Osteoblast (primary cell): ENCODE measurements at regions not wholly inside any gene's neighbourhood (a gene's known extent, or its start where the extent isn't known, plus 50 kb on each side); places are given as distances from the start of the nearest gene placed in this dataset.
"Not testable (repeated sequence)": the region's sequence is repeated elsewhere in the genome, so short reads cannot be mapped to it uniquely, and the experiment has no call there.

Experiments
- DNase-seq: peaks from one replicate; pipeline ENCODE4 v3.0.0; 2011; ENCODE audit warnings: low spot score, mixed read lengths; ENCODE audit not compliant: insufficient read length; ENCODE audit errors: missing footprints
- H2AFZ ChIP-seq: 2 replicates; pipeline ENCODE4 v1.6.0; 2011; ENCODE audit warnings: mild to moderate bottlenecking, low read length
- H3K27ac ChIP-seq: 2 replicates; pipeline ENCODE4 v1.5.1; 2011; ENCODE audit warnings: mild to moderate bottlenecking, low read depth, low read length, moderate library complexity
- H3K27me3 ChIP-seq: 2 replicates; pipeline ENCODE4 v1.6.0; 2012; ENCODE audit warnings: mild to moderate bottlenecking, control low read depth, inconsistent platforms, low read length, moderate library complexity; ENCODE audit not compliant: insufficient read depth
- H3K36me3 ChIP-seq: 2 replicates; pipeline ENCODE4 v1.5.1; 2011; ENCODE audit warnings: mild to moderate bottlenecking, low read length, control low read depth, moderate library complexity; ENCODE audit not compliant: insufficient read depth
- H3K4me1 ChIP-seq: 2 replicates; pipeline ENCODE4 v1.5.1; 2011; ENCODE audit warnings: mild to moderate bottlenecking, low read length, control low read depth, moderate library complexity; ENCODE audit not compliant: insufficient read depth
- H3K4me2 ChIP-seq: 2 replicates; pipeline ENCODE4 v1.6.0; 2011; ENCODE audit warnings: mild to moderate bottlenecking, low read length; ENCODE audit not compliant: insufficient read depth
- H3K4me3 ChIP-seq: fragments of 200-600 bp; sonication (generic); 3 replicates; pipeline ENCODE4 v1.5.1; 2012; ENCODE audit warnings: mild to moderate bottlenecking, low read length, inconsistent platforms; ENCODE audit not compliant: insufficient read depth
- H3K79me2 ChIP-seq: 2 replicates; pipeline ENCODE4 v1.6.0; 2012; ENCODE audit warnings: mild to moderate bottlenecking, low read length, control low read depth, inconsistent platforms; ENCODE audit not compliant: insufficient read depth
- H3K9me3 ChIP-seq: 2 replicates; pipeline ENCODE4 v1.5.1; 2011; ENCODE audit warnings: low read depth, low read length, control low read depth
- H4K20me1 ChIP-seq: 2 replicates; pipeline ENCODE4 v1.6.0; 2012; ENCODE audit warnings: mild to moderate bottlenecking, low read length, control low read depth; ENCODE audit not compliant: insufficient read depth
- CTCF ChIP-seq: IDR thresholded peaks from 2 replicates; pipeline ENCODE4 v1.5.1; 2011; ENCODE audit warnings: mild to moderate bottlenecking, low read depth, low read length, moderate library complexity; ENCODE audit errors: extremely low read depth

GRCh38 chr6:12536416-12536815 is 180.2 kb upstream of the PHACTR1 start:
- Histone ChIP-seq H3K36me3 (no peaks in the 10 kb centered on the region), H4K20me1 (no peaks in the 10 kb centered on the region), H2AFZ (no peak overlapping the region), H3K27me3 (no peaks in the 10 kb centered on the region), H3K27ac (no peak overlapping the region), H3K4me1 (peaks cover 13% of the 10 kb centered on the region), H3K4me2 (no peak overlapping the region), H3K79me2 (no peaks in the 10 kb centered on the region), H3K4me3 (no peak overlapping the region), H3K9me3 (no peaks in the 10 kb centered on the region)
- DNase-seq: no peak
- TF ChIP-seq CTCF: no peak

GRCh38 chr6:12537389-12537788 is 179.2 kb upstream of the PHACTR1 start:
- no peak for TF ChIP-seq CTCF
- Histone ChIP-seq H3K9me3 (no peaks in the 10 kb centered on the region), H4K20me1 (no peaks in the 10 kb centered on the region), H3K4me2 (peak overlapping the region; percentile 50), H3K36me3 (no peaks in the 10 kb centered on the region), H3K27me3 (no peaks in the 10 kb centered on the region), H3K27ac (peak overlapping the region; percentile 35), H2AFZ (no peak overlapping the region), H3K4me3 (no peak overlapping the region), H3K79me2 (no peaks in the 10 kb centered on the region), H3K4me1 (peaks cover 13% of the 10 kb centered on the region)
- DNase-seq: no peak

- no peak for TF ChIP-seq CTCF
- Histone ChIP-seq H3K27ac (peak overlapping the region; percentile 37), H4K20me1 (no peaks in the 10 kb centered on the region), H2AFZ (peak overlapping the region; percentile 44), H3K36me3 (no peaks in the 10 kb centered on the region), H3K9me3 (no peaks in the 10 kb centered on the region), H3K27me3 (no peaks in the 10 kb centered on the region), H3K4me1 (peaks cover 13% of the 10 kb centered on the region), H3K79me2 (no peaks in the 10 kb centered on the region), H3K4me2 (peak overlapping the region; percentile 38), H3K4me3 (no peak overlapping the region)
- DNase-seq: no peak
These were observed 177.6 kb upstream of the PHACTR1 start for GRCh38 chr6:12538881-12539357.

GRCh38 chr6:12542319-12543115 is 174.1 kb upstream of the PHACTR1 start:
- not testable (repeated sequence) for H3K4me2 ChIP-seq, DNase-seq, H3K79me2 ChIP-seq, H2AFZ ChIP-seq, H3K27ac ChIP-seq, H4K20me1 ChIP-seq, H3K9me3 ChIP-seq, H3K4me3 ChIP-seq, H3K36me3 ChIP-seq, H3K27me3 ChIP-seq
- H3K4me1 ChIP-seq: peaks cover 25% of the 10 kb centered on the region
